NT2/D1 (cell line): ENCODE measurements at regions not wholly inside any gene's neighbourhood (a gene's known extent, or its start where the extent isn't known, plus 50 kb on each side); places are given as distances from the start of the nearest gene placed in this dataset.

Experiments
- SUZ12 ChIP-seq: IDR thresholded peaks from 2 replicates; pipeline ENCODE4 v1.6.1; 2011; ENCODE audit not compliant: insufficient read length, insufficient read depth; ENCODE audit errors: extremely low read depth
- ZNF274 ChIP-seq: IDR thresholded peaks from 2 replicates; pipeline ENCODE4 v1.6.1; 2011; ENCODE audit warnings: mild to moderate bottlenecking, low read depth, low read length

DNA sequence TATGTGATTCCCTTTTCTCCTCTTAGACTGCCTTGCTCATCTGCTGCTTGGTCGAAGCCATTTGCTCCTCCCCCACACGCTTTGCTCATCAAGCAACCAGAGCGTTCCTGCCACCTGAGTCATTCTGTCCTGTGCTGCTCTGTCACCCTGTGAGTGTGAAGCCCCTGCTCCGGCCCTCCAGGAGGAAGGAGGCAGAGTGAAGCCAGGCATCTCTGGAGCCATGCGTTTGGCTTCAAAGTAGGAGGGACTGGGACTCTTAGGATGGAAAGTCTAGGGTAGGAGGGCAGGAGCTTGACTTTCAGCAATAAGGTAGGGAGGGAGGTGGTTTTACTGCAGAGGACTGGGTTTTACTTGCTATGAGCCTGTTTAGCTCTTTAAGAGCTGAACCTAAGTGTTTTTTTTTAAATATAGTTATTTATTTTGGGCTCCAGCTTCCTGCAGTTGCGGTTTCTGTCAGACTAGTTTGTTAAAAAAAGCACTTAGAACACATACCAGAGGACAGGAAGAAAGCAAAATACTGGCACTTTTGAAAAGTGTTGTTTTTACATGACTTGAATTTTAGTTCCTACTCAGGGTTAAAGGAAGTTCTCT, 63.6 kb downstream of the SPINK2 start:
- TF ChIP-seq ZNF274 (no peak), SUZ12 (no peak)
